Central memory CD8-positive, alpha-beta T cell (primary cell): ENCODE measurements at regions not wholly inside any gene's neighbourhood (a gene's known extent, or its start where the extent isn't known, plus 50 kb on each side); places are given as distances from the start of the nearest gene placed in this dataset.
A peak's percentile ranks its signal among the peaks of the same experiment; 100 is the strongest.
"Not testable (repeated sequence)": the region's sequence is repeated elsewhere in the genome, so short reads cannot be mapped to it uniquely, and the experiment has no call there.

Experiments used
- ATAC-seq: fragments of 150-1000 bp; cut with Tn5 transposase; replicated peaks from 2 replicates; pipeline ENCODE4 v1.10.0; 2022; ENCODE audit warnings: mild to moderate bottlenecking, moderate FRiP score, moderate number of reproducible peaks; ENCODE audit not compliant: poor library complexity, severe bottlenecking; ENCODE audit errors: extremely low read depth
- DNase-seq, 2 donors: peaks; one replicate each; pipeline ENCODE4 v3.0.0; 2021; ENCODE audit warnings: low spot score in 2 of 2
- H3K27ac Mint-ChIP-seq: one replicate; pipeline ENCODE4 v1.8.0; 2022; ENCODE audit warnings: low read depth, mild to moderate bottlenecking, moderate library complexity, mixed read lengths
- H3K27me3 Mint-ChIP-seq: one replicate; pipeline ENCODE4 v1.8.0; 2022; ENCODE audit warnings: mixed read lengths
- H3K36me3 Mint-ChIP-seq: one replicate; pipeline ENCODE4 v1.8.0; 2022; ENCODE audit warnings: mild to moderate bottlenecking, moderate library complexity, mixed read lengths; ENCODE audit not compliant: insufficient read depth
- H3K4me1 Mint-ChIP-seq: one replicate; pipeline ENCODE4 v1.8.0; 2022; ENCODE audit warnings: mixed read lengths
- H3K4me3 Mint-ChIP-seq: one replicate; pipeline ENCODE4 v1.8.0; 2022; ENCODE audit warnings: mild to moderate bottlenecking, moderate library complexity, mixed read lengths
- H3K9me3 Mint-ChIP-seq: one replicate; pipeline ENCODE4 v1.8.0; 2022; ENCODE audit warnings: mixed read lengths

DNA sequence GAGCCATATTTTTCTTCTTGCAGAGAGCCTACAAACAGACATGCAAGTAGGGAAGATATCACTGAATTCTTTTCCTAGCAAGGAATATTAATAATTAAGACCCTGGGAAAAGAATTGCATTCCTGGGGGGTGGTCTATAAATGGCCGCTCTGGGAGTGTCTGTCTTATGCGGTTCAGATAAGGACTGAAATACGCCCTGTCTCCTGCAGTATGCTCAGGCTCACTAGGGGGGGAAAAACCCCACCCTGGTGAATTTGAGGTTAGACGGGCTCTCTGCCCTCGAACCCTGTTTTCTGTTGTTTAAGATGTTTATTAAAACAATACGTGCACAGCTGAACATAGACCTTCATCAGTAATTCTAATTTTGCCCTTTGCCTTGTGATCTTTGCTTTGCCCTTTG, 88.6 kb downstream of the WTIP start:
- not testable (repeated sequence) for ATAC-seq, H3K36me3 Mint-ChIP-seq, H3K4me3 Mint-ChIP-seq, DNase-seq, H3K4me1 Mint-ChIP-seq
- Mint-ChIP-seq H3K27ac (peak overlapping the region; percentile 45), H3K9me3 (peaks cover 18% of the 10 kb centered on the region), H3K27me3 (peaks cover 36% of the 10 kb centered on the region)

- not testable (repeated sequence) for H3K36me3 Mint-ChIP-seq, ATAC-seq, H3K27ac Mint-ChIP-seq, H3K4me1 Mint-ChIP-seq, H3K4me3 Mint-ChIP-seq, DNase-seq
- peaks cover 58% of the 10 kb centered on the region for H3K27me3 Mint-ChIP-seq
- H3K9me3 Mint-ChIP-seq, result peaks cover 12% of the 10 kb centered on the region
Measured at GRCh38 chr19:34562344-34562743, 80.8 kb downstream of the WTIP start.
